Loucy (cell line): ENCODE measurements at regions not wholly inside any gene's neighbourhood (a gene's known extent, or its start where the extent isn't known, plus 50 kb on each side); places are given as distances from the start of the nearest gene placed in this dataset.

ENCODE experiments used
- H2AFZ ChIP-seq: fragments of 200-600 bp; sonication (generic); 2 replicates; pipeline ENCODE4 v1.6.0; 2016; ENCODE audit warnings: antibody characterized with exemption, mild to moderate bottlenecking, low read length, moderate library complexity
- H3F3A ChIP-seq: fragments of 200-600 bp; 2 replicates; pipeline ENCODE4 v1.6.0; 2016; ENCODE audit warnings: antibody characterized with exemption, low read depth, mild to moderate bottlenecking
- H3K27me3 ChIP-seq: fragments of 200-600 bp; sonication (generic); 2 replicates; pipeline ENCODE4 v1.6.1; 2014; ENCODE audit warnings: low read length, mild to moderate bottlenecking; ENCODE audit not compliant: insufficient read depth, poor library complexity, severe bottlenecking
- H3K36me3 ChIP-seq: fragments of 200-600 bp; sonication (generic); 2 replicates; pipeline ENCODE4 v1.6.1; 2016; ENCODE audit warnings: low read length; ENCODE audit not compliant: insufficient read depth
- H3K4me1 ChIP-seq: fragments of 200-600 bp; sonication (generic); 2 replicates; pipeline ENCODE4 v1.5.1; 2014; ENCODE audit warnings: low read length, mild to moderate bottlenecking; ENCODE audit not compliant: insufficient read depth, poor library complexity, severe bottlenecking
- H3K4me2 ChIP-seq: fragments of 200-600 bp; sonication (generic); 2 replicates; pipeline ENCODE4 v1.6.0; 2014; ENCODE audit warnings: antibody characterized with exemption, low read length, low read depth, mild to moderate bottlenecking; ENCODE audit not compliant: poor library complexity, severe bottlenecking
- H3K4me3 ChIP-seq: fragments of 200-600 bp; sonication (generic); 2 replicates; pipeline ENCODE4 v1.5.1; 2014; ENCODE audit warnings: low read length, mild to moderate bottlenecking, mixed read lengths; ENCODE audit not compliant: poor library complexity, severe bottlenecking
- H3K79me2 ChIP-seq: fragments of 200-600 bp; sonication (generic); 2 replicates; pipeline ENCODE4 v1.6.1; 2014; ENCODE audit warnings: low read length; ENCODE audit not compliant: insufficient read depth
- H3K9ac ChIP-seq: fragments of 200-600 bp; sonication (generic); 2 replicates; pipeline ENCODE4 v1.6.0; 2014; ENCODE audit warnings: mild to moderate bottlenecking, low read depth, low read length, moderate library complexity; ENCODE audit not compliant: poor library complexity, severe bottlenecking
- H3K9me2 ChIP-seq: fragments of 200-600 bp; sonication (generic); replicated peaks from 2 replicates; pipeline ENCODE4 v1.6.1; 2016; ENCODE audit warnings: low read depth, low read length, mixed read lengths
- H3K9me3 ChIP-seq: fragments of 200-600 bp; sonication (generic); 2 replicates; pipeline ENCODE4 v1.6.1; 2014; ENCODE audit warnings: mild to moderate bottlenecking, antibody characterized with exemption, low read length, low read depth; ENCODE audit not compliant: insufficient read depth
- H4K20me1 ChIP-seq: fragments of 200-600 bp; sonication (generic); 2 replicates; pipeline ENCODE4 v1.6.0; 2014; ENCODE audit warnings: antibody characterized with exemption, low read length, mild to moderate bottlenecking; ENCODE audit not compliant: insufficient read depth, poor library complexity, severe bottlenecking
- EZH2phosphoT487 ChIP-seq: fragments of 200-600 bp; IDR thresholded peaks from 2 replicates; pipeline ENCODE4 v1.6.1; 2018; ENCODE audit warnings: antibody characterized with exemption, mild to moderate bottlenecking, moderate library complexity, borderline replicate concordance
- TF ChIP-seq, protein P1 (sequence below): fragments of 200-600 bp; sonication (generic); conservative IDR thresholded peaks from 2 replicates; pipeline ENCODE4 v1.5.1; 2014; ENCODE audit warnings: mild to moderate bottlenecking, antibody characterized with exemption, low read length

- Histone ChIP-seq H4K20me1 (no peaks in the 10 kb centered on the region), H3K9me3 (peaks cover 8% of the 10 kb centered on the region; the same call in 1 of the 2 replicates), H3K4me1 (no peaks in the 10 kb centered on the region), H3K27me3 (no peaks in the 10 kb centered on the region), H3K9me2 (no peaks in the 10 kb centered on the region), H3K36me3 (no peaks in the 10 kb centered on the region), H3K79me2 (no peaks in the 10 kb centered on the region), H3K4me3 (no peak overlapping the region), H3F3A (no peaks in the 10 kb centered on the region), H2AFZ (no peak overlapping the region), H3K9ac (no peak overlapping the region), H3K4me2 (no peak overlapping the region)
- TF ChIP-seq, protein P1, sequence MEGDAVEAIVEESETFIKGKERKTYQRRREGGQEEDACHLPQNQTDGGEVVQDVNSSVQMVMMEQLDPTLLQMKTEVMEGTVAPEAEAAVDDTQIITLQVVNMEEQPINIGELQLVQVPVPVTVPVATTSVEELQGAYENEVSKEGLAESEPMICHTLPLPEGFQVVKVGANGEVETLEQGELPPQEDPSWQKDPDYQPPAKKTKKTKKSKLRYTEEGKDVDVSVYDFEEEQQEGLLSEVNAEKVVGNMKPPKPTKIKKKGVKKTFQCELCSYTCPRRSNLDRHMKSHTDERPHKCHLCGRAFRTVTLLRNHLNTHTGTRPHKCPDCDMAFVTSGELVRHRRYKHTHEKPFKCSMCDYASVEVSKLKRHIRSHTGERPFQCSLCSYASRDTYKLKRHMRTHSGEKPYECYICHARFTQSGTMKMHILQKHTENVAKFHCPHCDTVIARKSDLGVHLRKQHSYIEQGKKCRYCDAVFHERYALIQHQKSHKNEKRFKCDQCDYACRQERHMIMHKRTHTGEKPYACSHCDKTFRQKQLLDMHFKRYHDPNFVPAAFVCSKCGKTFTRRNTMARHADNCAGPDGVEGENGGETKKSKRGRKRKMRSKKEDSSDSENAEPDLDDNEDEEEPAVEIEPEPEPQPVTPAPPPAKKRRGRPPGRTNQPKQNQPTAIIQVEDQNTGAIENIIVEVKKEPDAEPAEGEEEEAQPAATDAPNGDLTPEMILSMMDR, result no peak
- no peak for TF ChIP-seq EZH2phosphoT487
Measured at GRCh38 chr5:9859808-9860207, 229.7 kb upstream of the TAS2R1 start.

GRCh38 chr5:9858043-9858442 lies 227.9 kb upstream of the TAS2R1 start:
- Histone ChIP-seq H3K79me2 (no peaks in the 10 kb centered on the region), H3K9ac (no peak overlapping the region), H3F3A (no peaks in the 10 kb centered on the region), H3K9me3 (no peaks in the 10 kb centered on the region; the same call in 1 of the 2 replicates), H2AFZ (no peak overlapping the region), H3K36me3 (no peaks in the 10 kb centered on the region), H3K4me1 (no peaks in the 10 kb centered on the region), H4K20me1 (no peaks in the 10 kb centered on the region), H3K4me2 (no peak overlapping the region), H3K4me3 (no peak overlapping the region), H3K9me2 (no peaks in the 10 kb centered on the region), H3K27me3 (no peaks in the 10 kb centered on the region)
- TF ChIP-seq EZH2phosphoT487, result no peak
- TF ChIP-seq, protein P1, result no peak

- no peaks in the 10 kb centered on the region for H3K36me3 ChIP-seq
- H3K4me1 ChIP-seq, result no peaks in the 10 kb centered on the region
- H2AFZ ChIP-seq, result no peak overlapping the region
- TF ChIP-seq EZH2phosphoT487, result no peak
- TF ChIP-seq, protein P1, result no peak
- no peaks in the 10 kb centered on the region for H4K20me1 ChIP-seq
- H3K4me2 ChIP-seq, result no peak overlapping the region
- no peak overlapping the region for H3K9ac ChIP-seq
- no peaks in the 10 kb centered on the region for H3K79me2 ChIP-seq
- no peaks in the 10 kb centered on the region for H3K27me3 ChIP-seq
- H3K9me2 ChIP-seq, result no peaks in the 10 kb centered on the region
- H3K9me3 ChIP-seq, result no peaks in the 10 kb centered on the region; the same call in 1 of the 2 replicates
- no peaks in the 10 kb centered on the region for H3F3A ChIP-seq
- no peak overlapping the region for H3K4me3 ChIP-seq
Measured at GRCh38 chr5:9853309-9853708, 223.2 kb upstream of the TAS2R1 start.
